H1 (cell line): ENCODE measurements at regions not wholly inside any gene's neighbourhood (a gene's known extent, or its start where the extent isn't known, plus 50 kb on each side); places are given as distances from the start of the nearest gene placed in this dataset.

Experiments
- CTCF ChIA-PET: fragments of 300-600 bp; sonication (Branson Sonifier 250); formaldehyde crosslinking; loops from one replicate; lab custom pipeline; 2021; ENCODE audit not compliant: partially characterized antibody; lab: Charles Lee
- POLR2A ChIA-PET: fragments of 300-600 bp; sonication (Branson Sonifier 250); formaldehyde crosslinking; loops from one replicate; lab custom pipeline; 2021; ENCODE audit warnings: inconsistent platforms; ENCODE audit not compliant: partially characterized antibody; lab: Charles Lee
- DNase-seq, 2 experiments: peaks; one replicate each; pipeline versions ENCODE4 v3.0.0 to v3.0.0-alpha.2; 2010 to 2022; ENCODE audit warnings: low spot score in 2 of 2, low read depth in 1 of 2, mixed read lengths in 1 of 2
- FAIRE-seq: peaks from 2 replicates; lab custom pipeline; 2011; peaks lifted over from hg19 to GRCh38; lab: Jason Lieb, UNC
- H2AFZ ChIP-seq: 2 replicates; pipeline ENCODE4 v1.8.1; 2012; ENCODE audit warnings: low read length, inconsistent platforms
- H2AK5ac ChIP-seq: 2 replicates; pipeline ENCODE4 v1.6.1; 2013; ENCODE audit warnings: low read depth, low read length
- H2BK120ac ChIP-seq: replicated peaks from 2 replicates; pipeline ENCODE3; 2013; ENCODE audit warnings: low read depth, low read length, inconsistent platforms
- H2BK12ac ChIP-seq: 2 replicates; pipeline ENCODE4 v1.6.1; 2013; ENCODE audit warnings: low read depth, low read length
- H2BK15ac ChIP-seq: 2 replicates; pipeline ENCODE4 v1.6.1; 2013; ENCODE audit warnings: low read length
- H2BK20ac ChIP-seq: 2 replicates; pipeline ENCODE4 v1.6.1; 2013; ENCODE audit warnings: low read length
- H2BK5ac ChIP-seq: 2 replicates; pipeline ENCODE4 v1.6.1; 2013; ENCODE audit warnings: low read depth, low read length
- H3K14ac ChIP-seq: 2 replicates; pipeline ENCODE4 v1.6.1; 2013; ENCODE audit warnings: inconsistent platforms; ENCODE audit not compliant: insufficient read length
- H3K18ac ChIP-seq: 2 replicates; pipeline ENCODE4 v1.6.1; 2013; ENCODE audit warnings: low read length; ENCODE audit errors: extremely low read depth
- H3K23ac ChIP-seq: 2 replicates; pipeline ENCODE4 v1.6.1; 2013; ENCODE audit warnings: inconsistent platforms; ENCODE audit not compliant: insufficient read length
- H3K23me2 ChIP-seq: 2 replicates; pipeline ENCODE4 v1.6.1; 2013; ENCODE audit warnings: low read depth, low read length
- H3K27ac ChIP-seq: 2 replicates; pipeline ENCODE4 v1.6.1; 2011; ENCODE audit warnings: low read depth, low read length, inconsistent platforms
- H3K27me3 ChIP-seq, 4 experiments: replicated peaks in 1 of 4; 1 replicate in 1 of 4; 2 replicates in 3 of 4; pipeline versions ENCODE4 v1.6.1 to v1.8.1; 2011 to 2013; ENCODE audit warnings: low read length in 3 of 4, mild to moderate bottlenecking in 3 of 4, inconsistent platforms in 2 of 4, mixed read lengths in 2 of 4, moderate library complexity in 1 of 4; ENCODE audit not compliant: control insufficient read depth in 3 of 4, insufficient read depth in 3 of 4; ENCODE audit errors: extremely low read depth in 1 of 4
- H3K36me3 ChIP-seq, 4 experiments: 2 replicates each; pipeline versions ENCODE4 v1.6.1 to v1.8.1; 2011 to 2013; ENCODE audit warnings: mild to moderate bottlenecking in 4 of 4, low read length in 3 of 4, moderate library complexity in 2 of 4, control low read depth in 1 of 4, inconsistent platforms in 1 of 4; ENCODE audit not compliant: insufficient read depth in 4 of 4, control insufficient read depth in 2 of 4
- H3K4ac ChIP-seq: replicated peaks from 2 replicates; pipeline ENCODE3; 2013; ENCODE audit warnings: low read length, low read depth, mixed read lengths, inconsistent platforms; ENCODE audit not compliant: insufficient read length
- H3K4me1 ChIP-seq, 4 experiments: replicated peaks in 1 of 4; 1 replicate in 1 of 4; 2 replicates in 3 of 4; pipeline versions ENCODE4 v1.6.1 to v1.8.1; 2011 to 2013; ENCODE audit warnings: low read length in 3 of 4, inconsistent platforms in 2 of 4, mixed read lengths in 1 of 4; ENCODE audit not compliant: insufficient read depth in 4 of 4, control insufficient read depth in 3 of 4
- H3K4me2 ChIP-seq, 2 experiments: 2 replicates each; pipeline versions ENCODE4 v1.6.1 to v1.8.1; 2011 to 2013; ENCODE audit warnings: low read depth in 2 of 2, low read length in 2 of 2, control low read depth in 1 of 2, inconsistent platforms in 1 of 2, mild to moderate bottlenecking in 1 of 2; ENCODE audit not compliant: insufficient read depth in 1 of 2
- H3K4me3 ChIP-seq, 4 experiments: fragments of 200-600, 300-600 bp in 1 of 4; sonication (generic), shearing (Covaris generic), sonication (Bioruptor Twin) in 1 of 4; 2 replicates each; pipeline versions ENCODE4 v1.5.1 to v1.8.1; 2011 to 2016; ENCODE audit warnings: low read length in 4 of 4, low read depth in 3 of 4, control low read depth in 2 of 4, inconsistent platforms in 2 of 4, mild to moderate bottlenecking in 2 of 4, mixed read lengths in 1 of 4, moderate library complexity in 1 of 4; ENCODE audit not compliant: insufficient read depth in 2 of 4; ENCODE audit errors: extremely low read depth in 1 of 4
- H3K56ac ChIP-seq: replicated peaks from 2 replicates; pipeline ENCODE3; 2013; ENCODE audit warnings: low read depth, mild to moderate bottlenecking, mixed read lengths, low read length, inconsistent platforms; ENCODE audit not compliant: insufficient read length
- H3K79me1 ChIP-seq: 2 replicates; pipeline ENCODE4 v1.6.1; 2013; ENCODE audit warnings: low read depth, low read length, control low read depth
- H3K79me2 ChIP-seq, 2 experiments: 2 replicates each; pipeline versions ENCODE4 v1.6.1 to v1.8.1; 2012 to 2013; ENCODE audit warnings: low read length in 2 of 2, mild to moderate bottlenecking in 2 of 2, inconsistent platforms in 1 of 2; ENCODE audit not compliant: insufficient read depth in 2 of 2, control insufficient read depth in 1 of 2
- H3K9ac ChIP-seq, 4 experiments: replicated peaks in 1 of 4; 1 replicate in 1 of 4; 2 replicates in 3 of 4; pipeline versions ENCODE4 v1.6.1 to v1.8.1; 2011 to 2013; ENCODE audit warnings: low read depth in 3 of 4, low read length in 3 of 4, control low read depth in 2 of 4, mild to moderate bottlenecking in 2 of 4, moderate library complexity in 2 of 4, inconsistent platforms in 1 of 4; ENCODE audit errors: extremely low read depth in 1 of 4
- H3K9me3 ChIP-seq, 2 experiments: 2 replicates each; pipeline versions ENCODE4 v1.6.1 to v1.8.1; 2012 to 2013; ENCODE audit warnings: mild to moderate bottlenecking in 2 of 2, moderate library complexity in 2 of 2, control low read depth in 1 of 2, inconsistent platforms in 1 of 2, low read depth in 1 of 2, low read length in 1 of 2, mixed read lengths in 1 of 2; ENCODE audit not compliant: insufficient read depth in 2 of 2
- H4K20me1 ChIP-seq, 2 experiments: replicated peaks in 1 of 2; 2 replicates each; pipeline versions ENCODE3 to v1.8.1; 2011 to 2013; ENCODE audit warnings: inconsistent platforms in 2 of 2, low read length in 2 of 2, mild to moderate bottlenecking in 1 of 2; ENCODE audit not compliant: insufficient read depth in 2 of 2, control insufficient read depth in 1 of 2
- H4K5ac ChIP-seq: 2 replicates; pipeline ENCODE4 v1.6.1; 2013; ENCODE audit warnings: low read length, low read depth, mixed read lengths, inconsistent platforms; ENCODE audit not compliant: insufficient read length
- H4K8ac ChIP-seq: 2 replicates; pipeline ENCODE4 v1.8.0; 2013; ENCODE audit warnings: mild to moderate bottlenecking, moderate library complexity, low read length, inconsistent platforms; ENCODE audit not compliant: insufficient read depth; ENCODE audit errors: extremely low read depth
- H4K91ac ChIP-seq: replicated peaks from 2 replicates; pipeline ENCODE3; 2013; ENCODE audit warnings: low read length, mixed read lengths, inconsistent platforms; ENCODE audit not compliant: insufficient read length
- CEBPB ChIP-seq: IDR thresholded peaks from 2 replicates; pipeline ENCODE4 v1.6.1; 2012; ENCODE audit warnings: low read depth, low read length
- CHD1 ChIP-seq: IDR thresholded peaks from 2 replicates; pipeline ENCODE4 v1.6.1; 2012; ENCODE audit warnings: low read depth, low read length, improper control_type of control experiment
- EP300 ChIP-seq, 2 experiments: IDR thresholded peaks; 1 replicate in 1 of 2; 2 replicates in 1 of 2; pipeline ENCODE4 v1.6.1; 2011 to 2012; ENCODE audit warnings: low read depth in 2 of 2, low read length in 2 of 2, mild to moderate bottlenecking in 2 of 2, borderline replicate concordance in 1 of 2, inconsistent platforms in 1 of 2, moderate library complexity in 1 of 2
- GTF2F1 ChIP-seq: IDR thresholded peaks from 2 replicates; pipeline ENCODE4 v1.6.1; 2012; ENCODE audit warnings: low read depth, low read length, improper control_type of control experiment, borderline replicate concordance
- KDM4A ChIP-seq: IDR thresholded peaks from one replicate; pipeline ENCODE4 v1.7.1; 2012; ENCODE audit warnings: low read depth, mild to moderate bottlenecking, moderate library complexity, low read length, inconsistent platforms; ENCODE audit not compliant: severe bottlenecking
- MAX ChIP-seq: IDR thresholded peaks from 2 replicates; pipeline ENCODE4 v1.6.1; 2012; ENCODE audit warnings: inconsistent platforms
- RFX5 ChIP-seq: IDR thresholded peaks from 2 replicates; pipeline ENCODE4 v1.6.1; 2011; ENCODE audit warnings: low read depth, low read length, improper control_type of control experiment, borderline replicate concordance
- SAP30 ChIP-seq: fragments of 300-600 bp; sonication (generic); IDR thresholded peaks from 2 replicates; pipeline ENCODE4 v1.7.1; 2012; ENCODE audit warnings: low read length, moderate library complexity, mild to moderate bottlenecking, inconsistent platforms; ENCODE audit not compliant: insufficient read depth, insufficient replicate concordance
- SP2 ChIP-seq: IDR thresholded peaks from 2 replicates; pipeline ENCODE4 v1.6.1; 2012; ENCODE audit warnings: mild to moderate bottlenecking, low read length, inconsistent platforms
- TCF12 ChIP-seq: IDR thresholded peaks from 2 replicates; pipeline ENCODE4 v1.6.1; 2011; ENCODE audit warnings: low read depth, mild to moderate bottlenecking, low read length
- USF2 ChIP-seq: IDR thresholded peaks from 2 replicates; pipeline ENCODE4 v1.6.1; 2011; ENCODE audit warnings: low read length, improper control_type of control experiment
- YY1 ChIP-seq: IDR thresholded peaks from 2 replicates; pipeline ENCODE4 v1.6.1; 2011; ENCODE audit warnings: low read depth, mild to moderate bottlenecking, low read length
- WGBS, 2 experiments: shearing (Covaris generic) in 1 of 2; methylation state at CpG; one replicate each; pipeline versions ENCODE4 v1.1.6 to v1.1.7; 2013 to 2015; ENCODE audit warnings: low lambda C conversion rate in 2 of 2, mixed read lengths in 2 of 2, inconsistent platforms in 1 of 2, low coverage in 1 of 2, missing lambda C conversion rate in 1 of 2; ENCODE audit not compliant: insufficient replicate concordance in 2 of 2, insufficient coverage in 1 of 2, insufficient read length in 1 of 2; ENCODE audit errors: extremely low coverage in 1 of 2, missing lambda C conversion rate in 1 of 2; 5-methylcytosine and 5-hydroxymethylcytosine counted together

GRCh38 chr1:192087334-192087733 is 70.9 kb upstream of the RGS18 start:
- Histone ChIP-seq H4K20me1 (no peaks in the 10 kb centered on the region), H3K27me3 (no peaks in the 10 kb centered on the region), H3K79me1 (no peaks in the 10 kb centered on the region), H2BK120ac (no peak overlapping the region), H3K18ac (no peak overlapping the region), H3K56ac (no peak overlapping the region), H3K23me2 (no peaks in the 10 kb centered on the region), H2BK15ac (no peak overlapping the region), H2BK12ac (no peak overlapping the region), H2AFZ (no peak overlapping the region), H3K9me3 (no peaks in the 10 kb centered on the region), H3K79me2 (no peaks in the 10 kb centered on the region), H2BK5ac (no peak overlapping the region), H3K4me3 (no peak overlapping the region), H4K91ac (no peak overlapping the region), H3K9ac (no peak overlapping the region), H4K8ac (no peak overlapping the region), H3K4me1 (no peaks in the 10 kb centered on the region), H3K4me2 (no peak overlapping the region), H4K5ac (no peak overlapping the region), H3K4ac (no peak overlapping the region), H3K23ac (no peak overlapping the region), H3K36me3 (no peaks in the 10 kb centered on the region), H2BK20ac (no peak overlapping the region), H3K14ac (no peak overlapping the region), H2AK5ac (no peak overlapping the region), H3K27ac (no peak overlapping the region)
- no peak for DNase-seq
- ChIA-PET CTCF (interaction anchor here (1.2 kb wide), 1 partner anchor 15 kb away, joined by 3 read pairs; no protein-coding TSS in a partner anchor), POLR2A (no interaction called here)
- FAIRE-seq: no peak
- WGBS, 2 experiments: 89% methylated on average over 1 of the region's 1 CpG; no CpG with 5 or more reads in 1 of the 2 experiments
- TF ChIP-seq SP2 (no peak), YY1 (no peak), MAX (no peak), CEBPB (no peak), CHD1 (no peak), GTF2F1 (no peak), KDM4A (no peak), SAP30 (no peak), RFX5 (no peak), EP300 (IDR thresholded peaks at IDR 0.05; ENCODE audit: borderline replicate concordance in 1 of 2, low read depth in 2 of 2, low read length in 2 of 2) (no peak), USF2 (no peak), TCF12 (no peak)
